GM21825 (cell line): ENCODE measurements at regions not wholly inside any gene's neighbourhood (a gene's known extent, or its start where the extent isn't known, plus 50 kb on each side); places are given as distances from the start of the nearest gene placed in this dataset.

ENCODE experiments used
- ATAC-seq: cut with Tn5 transposase; IDR thresholded peaks from one replicate; pipeline ENCODE4 v1.9.1; 2021; ENCODE audit warnings: mild to moderate bottlenecking, moderate library complexity; ENCODE audit not compliant: unreplicated experiment

GRCh38 chr3:152516216-152516615 is 247.5 kb downstream of the MBNL1 start:
- ATAC-seq, result no peak

GRCh38 chr3:152517502-152517901 is 248.8 kb downstream of the MBNL1 start:
- ATAC-seq, result no peak

- ATAC-seq, result peak; percentile 33
Measured at GRCh38 chr3:152518346-152518745, 249.6 kb downstream of the MBNL1 start.

- peak; percentile 43 for ATAC-seq
Measured at GRCh38 chr3:152519376-152519775, 250.6 kb downstream of the MBNL1 start.

- ATAC-seq, result no peak
Measured at GRCh38 chr3:152522036-152522435, 253.3 kb downstream of the MBNL1 start.

- ATAC-seq, result no peak
Measured at GRCh38 chr3:152524198-152525140, 255.7 kb downstream of the MBNL1 start.

GRCh38 chr3:152531717-152532116 is 263.0 kb downstream of the MBNL1 start:
- ATAC-seq, result no peak

- ATAC-seq, result no peak
Measured at GRCh38 chr3:152538518-152538917, 269.8 kb downstream of the MBNL1 start.

GRCh38 chr3:152539191-152539764 is 270.5 kb downstream of the MBNL1 start:
- ATAC-seq, result no peak

- no peak for ATAC-seq
Measured at GRCh38 chr3:152540120-152540519, 271.4 kb downstream of the MBNL1 start.

- no peak for ATAC-seq
Measured at GRCh38 chr3:152547153-152547552, 278.4 kb downstream of the MBNL1 start.

- no peak for ATAC-seq
Measured at GRCh38 chr3:152549263-152549662, 280.5 kb downstream of the MBNL1 start.

GRCh38 chr3:152550284-152550683 is 281.6 kb downstream of the MBNL1 start:
- no peak for ATAC-seq

- ATAC-seq, result no peak
Measured at GRCh38 chr3:152554980-152555379, 280.0 kb upstream of the P2RY1 start.

GRCh38 chr3:152555666-152556291 is 279.2 kb upstream of the P2RY1 start:
- no peak for ATAC-seq

- peak; percentile 76 for ATAC-seq
Measured at GRCh38 chr3:152556731-152557254, 278.1 kb upstream of the P2RY1 start.

GRCh38 chr3:152557302-152557999 is 277.5 kb upstream of the P2RY1 start:
- ATAC-seq, result peak; percentile 59

- ATAC-seq, result no peak
Measured at GRCh38 chr3:152558386-152558785, 276.5 kb upstream of the P2RY1 start.

- no peak for ATAC-seq
Measured at GRCh38 chr3:152559246-152559645, 275.7 kb upstream of the P2RY1 start.

- ATAC-seq, result no peak
Measured at GRCh38 chr3:152564459-152564858, 270.5 kb upstream of the P2RY1 start.
